ENCODE measurements at regions not wholly inside any gene's neighbourhood (a gene's known extent, or its start where the extent isn't known, plus 50 kb on each side); places are given as distances from the start of the nearest gene placed in this dataset.

- 85 to 95% (median 94%) methylated on average over 1 of the region's 1 CpG for whole genome bisulfite sequencing, 4 donors
- no peak overlapping the region for H3K27ac ChIP-seq
- no peaks in the 10 kb centered on the region for H3K27me3 ChIP-seq
- no peak for TF ChIP-seq CTCF (IDR thresholded peaks at IDR 0.05)
- no peak for TF ChIP-seq POLR2A (IDR thresholded peaks at IDR 0.05)
- DNase-seq (no peak), ATAC-seq (no peak)
- no peak overlapping the region for H3K4me3 ChIP-seq
- H3K4me1 ChIP-seq, result no peaks in the 10 kb centered on the region
- intact Hi-C loops (cut with DNase I), result no loop called here
- no peaks in the 10 kb centered on the region for H3K9me3 ChIP-seq
- H3K36me3 ChIP-seq, result no peaks in the 10 kb centered on the region
Measured at GRCh38 chr13:60944016-60944415, 471.6 kb downstream of the PCDH20 start.

GRCh38 chr13:60936281-60936680, 479.4 kb downstream of the PCDH20 start:
- WGBS, 4 donors, result 57 to 81% (median 74%) methylated on average over 3 of the region's 3 CpGs
- ATAC-seq (no peak), DNase-seq (no peak)
- Histone ChIP-seq H3K4me1 (no peaks in the 10 kb centered on the region), H3K9me3 (no peaks in the 10 kb centered on the region), H3K27ac (no peak overlapping the region), H3K4me3 (no peak overlapping the region), H3K27me3 (no peaks in the 10 kb centered on the region), H3K36me3 (no peaks in the 10 kb centered on the region)
- TF ChIP-seq POLR2A (IDR thresholded peaks at IDR 0.05) (no peak), CTCF (IDR thresholded peaks at IDR 0.05) (no peak)
- intact Hi-C loops (cut with DNase I), result no loop called here

GRCh38 chr13:60933638-60934037, 482.0 kb downstream of the PCDH20 start:
- 67 to 88% (median 84%) methylated on average over 2 of the region's 2 CpGs for WGBS, 4 donors
- intact Hi-C loops (cut with DNase I), result no loop called here
- Histone ChIP-seq H3K4me1 (no peaks in the 10 kb centered on the region), H3K27me3 (no peaks in the 10 kb centered on the region), H3K9me3 (no peaks in the 10 kb centered on the region), H3K4me3 (no peak overlapping the region), H3K36me3 (no peaks in the 10 kb centered on the region), H3K27ac (no peak overlapping the region)
- TF ChIP-seq CTCF (IDR thresholded peaks at IDR 0.05) (no peak), POLR2A (IDR thresholded peaks at IDR 0.05) (no peak)
- DNase-seq (no peak), ATAC-seq (no peak)

GRCh38 chr13:60931858-60932546, 483.6 kb downstream of the PCDH20 start:
- TF ChIP-seq POLR2A (IDR thresholded peaks at IDR 0.05), result no peak
- TF ChIP-seq CTCF (IDR thresholded peaks at IDR 0.05), result no peak
- no peaks in the 10 kb centered on the region for H3K4me1 ChIP-seq
- DNase-seq, result no peak
- WGBS, 4 donors, result 65 to 75% (median 70%) methylated on average over 4 of the region's 4 CpGs
- no peaks in the 10 kb centered on the region for H3K9me3 ChIP-seq
- no peak overlapping the region for H3K27ac ChIP-seq
- ATAC-seq, result no peak
- H3K4me3 ChIP-seq, result no peak overlapping the region
- no peaks in the 10 kb centered on the region for H3K27me3 ChIP-seq
- H3K36me3 ChIP-seq, result no peaks in the 10 kb centered on the region
- intact Hi-C loops (cut with DNase I), result no loop called here

Measured in heart left ventricle (tissue), 16 donors.